ENCODE measurements at regions not wholly inside any gene's neighbourhood (a gene's known extent, or its start where the extent isn't known, plus 50 kb on each side); places are given as distances from the start of the nearest gene placed in this dataset.

DNA sequence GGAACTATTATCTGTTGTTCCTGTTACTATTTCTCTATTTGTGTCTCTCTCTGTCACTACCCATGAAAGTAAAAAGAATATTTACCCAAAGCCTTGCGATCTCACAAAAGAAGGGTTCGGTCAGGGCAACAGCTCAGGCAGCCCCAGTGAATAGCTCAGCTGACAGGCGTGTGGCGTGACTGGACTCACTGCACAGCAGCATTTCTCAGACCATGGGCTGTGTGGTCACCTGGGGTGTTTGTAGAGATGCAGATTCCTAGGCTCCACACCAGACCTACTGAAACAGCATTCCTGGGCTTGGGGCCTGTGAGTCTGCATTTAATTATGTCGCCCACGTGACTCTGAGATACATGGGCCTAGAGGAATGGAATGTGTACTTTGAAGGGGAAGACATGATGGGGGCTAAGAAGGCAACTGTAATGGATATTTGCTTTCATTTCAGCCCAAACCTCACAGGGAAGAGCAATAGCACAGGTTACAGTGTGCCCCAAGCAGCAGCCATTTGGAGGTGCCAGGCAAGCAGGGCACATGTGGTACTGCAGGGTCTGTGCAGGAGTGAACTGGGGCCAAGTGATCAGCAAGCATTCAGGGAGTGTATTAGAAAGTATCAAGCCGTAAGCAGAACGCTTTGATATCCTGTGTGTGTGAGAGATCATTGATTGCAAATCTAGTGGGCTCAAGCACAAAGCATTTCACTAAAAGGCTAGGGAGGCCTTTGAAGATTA is 90.4 kb upstream of the RBMS1 start:
- Histone ChIP-seq H3K4me3 (ENCODE audit: low read depth in 2 of 2, low read length in 2 of 2) (no peak overlapping the region), H3K27ac (ENCODE audit: low read length) (peak overlapping the region; percentile 59; the same call in 1 of the 2 replicates), H3K4me1 (ENCODE audit: control insufficient read depth, insufficient read depth, low read length) (no peaks in the 10 kb centered on the region), H3K27me3 (ENCODE audit: control insufficient read depth, insufficient read depth, low read length) (no peaks in the 10 kb centered on the region; the same call in 1 of the 2 replicates), H3K9me3 (ENCODE audit: control insufficient read depth, insufficient read depth, low read depth, low read length) (no peaks in the 10 kb centered on the region), H3K36me3 (ENCODE audit: control insufficient read depth, insufficient read depth, low read length) (no peaks in the 10 kb centered on the region)
- TF ChIP-seq, protein P1, sequence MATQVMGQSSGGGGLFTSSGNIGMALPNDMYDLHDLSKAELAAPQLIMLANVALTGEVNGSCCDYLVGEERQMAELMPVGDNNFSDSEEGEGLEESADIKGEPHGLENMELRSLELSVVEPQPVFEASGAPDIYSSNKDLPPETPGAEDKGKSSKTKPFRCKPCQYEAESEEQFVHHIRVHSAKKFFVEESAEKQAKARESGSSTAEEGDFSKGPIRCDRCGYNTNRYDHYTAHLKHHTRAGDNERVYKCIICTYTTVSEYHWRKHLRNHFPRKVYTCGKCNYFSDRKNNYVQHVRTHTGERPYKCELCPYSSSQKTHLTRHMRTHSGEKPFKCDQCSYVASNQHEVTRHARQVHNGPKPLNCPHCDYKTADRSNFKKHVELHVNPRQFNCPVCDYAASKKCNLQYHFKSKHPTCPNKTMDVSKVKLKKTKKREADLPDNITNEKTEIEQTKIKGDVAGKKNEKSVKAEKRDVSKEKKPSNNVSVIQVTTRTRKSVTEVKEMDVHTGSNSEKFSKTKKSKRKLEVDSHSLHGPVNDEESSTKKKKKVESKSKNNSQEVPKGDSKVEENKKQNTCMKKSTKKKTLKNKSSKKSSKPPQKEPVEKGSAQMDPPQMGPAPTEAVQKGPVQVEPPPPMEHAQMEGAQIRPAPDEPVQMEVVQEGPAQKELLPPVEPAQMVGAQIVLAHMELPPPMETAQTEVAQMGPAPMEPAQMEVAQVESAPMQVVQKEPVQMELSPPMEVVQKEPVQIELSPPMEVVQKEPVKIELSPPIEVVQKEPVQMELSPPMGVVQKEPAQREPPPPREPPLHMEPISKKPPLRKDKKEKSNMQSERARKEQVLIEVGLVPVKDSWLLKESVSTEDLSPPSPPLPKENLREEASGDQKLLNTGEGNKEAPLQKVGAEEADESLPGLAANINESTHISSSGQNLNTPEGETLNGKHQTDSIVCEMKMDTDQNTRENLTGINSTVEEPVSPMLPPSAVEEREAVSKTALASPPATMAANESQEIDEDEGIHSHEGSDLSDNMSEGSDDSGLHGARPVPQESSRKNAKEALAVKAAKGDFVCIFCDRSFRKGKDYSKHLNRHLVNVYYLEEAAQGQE (IDR thresholded peaks at IDR 0.05; ENCODE audit: insufficient read depth in 1 of 2, low read depth in 2 of 2, low read length in 1 of 2), result no peak
- TF ChIP-seq TCF7L2 (IDR thresholded peaks at IDR 0.05; ENCODE audit: low read depth, low read length) (no peak), SIN3A (IDR thresholded peaks at IDR 0.05; ENCODE audit: borderline replicate concordance, insufficient read depth, low read depth, low read length) (no peak), POLR2AphosphoS5 (IDR thresholded peaks at IDR 0.05; ENCODE audit: low read depth, low read length) (no peak)
- TF ChIP-seq, protein P2, sequence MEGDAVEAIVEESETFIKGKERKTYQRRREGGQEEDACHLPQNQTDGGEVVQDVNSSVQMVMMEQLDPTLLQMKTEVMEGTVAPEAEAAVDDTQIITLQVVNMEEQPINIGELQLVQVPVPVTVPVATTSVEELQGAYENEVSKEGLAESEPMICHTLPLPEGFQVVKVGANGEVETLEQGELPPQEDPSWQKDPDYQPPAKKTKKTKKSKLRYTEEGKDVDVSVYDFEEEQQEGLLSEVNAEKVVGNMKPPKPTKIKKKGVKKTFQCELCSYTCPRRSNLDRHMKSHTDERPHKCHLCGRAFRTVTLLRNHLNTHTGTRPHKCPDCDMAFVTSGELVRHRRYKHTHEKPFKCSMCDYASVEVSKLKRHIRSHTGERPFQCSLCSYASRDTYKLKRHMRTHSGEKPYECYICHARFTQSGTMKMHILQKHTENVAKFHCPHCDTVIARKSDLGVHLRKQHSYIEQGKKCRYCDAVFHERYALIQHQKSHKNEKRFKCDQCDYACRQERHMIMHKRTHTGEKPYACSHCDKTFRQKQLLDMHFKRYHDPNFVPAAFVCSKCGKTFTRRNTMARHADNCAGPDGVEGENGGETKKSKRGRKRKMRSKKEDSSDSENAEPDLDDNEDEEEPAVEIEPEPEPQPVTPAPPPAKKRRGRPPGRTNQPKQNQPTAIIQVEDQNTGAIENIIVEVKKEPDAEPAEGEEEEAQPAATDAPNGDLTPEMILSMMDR (IDR thresholded peaks at IDR 0.05), result no peak
- intact Hi-C loops (cut with micrococcal nuclease; ENCODE audit: unreplicated experiment), result no loop called here
- no TSS peak for BruUV-seq (replicated peaks)
- CTCF ChIA-PET, result interaction anchor here (0.5 kb wide), 1 partner anchor 18 kb away, joined by 3 read pairs; no protein-coding TSS in a partner anchor
- no peak for DNase-seq (ENCODE audit: low read depth, low spot score)
- in situ Hi-C loops (cut with HindIII; ENCODE audit: low pct_unique_long_range_greater_than_20kb, low sequenced_read_pairs), result no loop called here
- POLR2A ChIA-PET, result no interaction called here
- ATAC-seq, result no peak

DNA sequence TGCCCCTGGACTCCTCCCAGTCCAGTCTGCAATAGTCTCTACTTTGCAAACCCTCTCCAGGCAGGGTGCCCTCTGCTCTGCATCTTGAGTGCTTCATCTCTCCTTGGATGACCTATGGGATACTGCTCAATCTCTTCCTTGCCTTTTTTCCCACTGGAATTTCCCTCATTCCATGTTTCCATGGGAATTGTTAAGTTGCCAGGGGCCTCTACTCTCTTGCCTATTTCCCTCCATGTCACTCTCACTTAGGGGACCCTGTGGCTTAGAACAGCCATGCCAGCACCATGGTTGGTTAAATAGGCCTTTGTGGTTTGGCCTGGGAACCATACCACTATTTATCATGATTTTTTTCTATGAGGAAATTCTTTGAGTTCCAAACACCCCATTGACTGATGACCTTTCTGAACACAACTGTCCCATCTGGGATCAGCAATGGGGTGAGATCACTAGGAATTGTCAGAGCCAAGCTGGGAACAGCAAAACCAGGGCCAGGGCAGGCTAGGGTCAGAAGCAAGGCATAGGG is 91.4 kb upstream of the RBMS1 start:
- Histone ChIP-seq H3K4me3 (ENCODE audit: low read depth in 2 of 2, low read length in 2 of 2) (no peak overlapping the region), H3K27me3 (ENCODE audit: control insufficient read depth, insufficient read depth, low read length) (no peaks in the 10 kb centered on the region; the same call in 1 of the 2 replicates), H3K36me3 (ENCODE audit: control insufficient read depth, insufficient read depth, low read length) (no peaks in the 10 kb centered on the region), H3K4me1 (ENCODE audit: control insufficient read depth, insufficient read depth, low read length) (no peaks in the 10 kb centered on the region), H3K27ac (ENCODE audit: low read length) (no peak overlapping the region), H3K9me3 (ENCODE audit: control insufficient read depth, insufficient read depth, low read depth, low read length) (no peaks in the 10 kb centered on the region)
- POLR2A ChIA-PET, result no interaction called here
- no peak for ATAC-seq
- CTCF ChIA-PET, result interaction anchor here (0.5 kb wide), 1 partner anchor 17 kb away, joined by 3 read pairs; no protein-coding TSS in a partner anchor
- intact Hi-C loops (cut with micrococcal nuclease; ENCODE audit: unreplicated experiment) (no loop called here), in situ Hi-C loops (cut with HindIII; ENCODE audit: low pct_unique_long_range_greater_than_20kb, low sequenced_read_pairs) (no loop called here)
- TF ChIP-seq, protein P1 (IDR thresholded peaks at IDR 0.05; ENCODE audit: insufficient read depth in 1 of 2, low read depth in 2 of 2, low read length in 1 of 2), result no peak
- no peak for TF ChIP-seq SIN3A (IDR thresholded peaks at IDR 0.05; ENCODE audit: borderline replicate concordance, insufficient read depth, low read depth, low read length)
- no peak for TF ChIP-seq TCF7L2 (IDR thresholded peaks at IDR 0.05; ENCODE audit: low read depth, low read length)
- TF ChIP-seq, protein P2 (IDR thresholded peaks at IDR 0.05), result no peak
- TF ChIP-seq POLR2AphosphoS5 (IDR thresholded peaks at IDR 0.05; ENCODE audit: low read depth, low read length), result no peak
- DNase-seq (ENCODE audit: low read depth, low spot score), result no peak
- BruUV-seq (replicated peaks), result no TSS peak

Measured in Panc1 (cell line).